GM20000 (cell line): ENCODE measurements at regions not wholly inside any gene's neighbourhood (a gene's known extent, or its start where the extent isn't known, plus 50 kb on each side); places are given as distances from the start of the nearest gene placed in this dataset.

Source experiments
- DNase-seq: peaks from one replicate; pipeline ENCODE4 v3.0.0; 2012; ENCODE audit warnings: low spot score
- CTCF ChIP-seq: IDR thresholded peaks from 2 replicates; pipeline ENCODE4 v1.5.1; 2012; ENCODE audit warnings: mild to moderate bottlenecking, control low read depth; ENCODE audit errors: extremely low read depth, missing control alignments

GRCh38 chr12:11563785-11564739, 85.4 kb upstream of the ETV6 start:
- no peak for DNase-seq
- no peak for TF ChIP-seq CTCF

DNA sequence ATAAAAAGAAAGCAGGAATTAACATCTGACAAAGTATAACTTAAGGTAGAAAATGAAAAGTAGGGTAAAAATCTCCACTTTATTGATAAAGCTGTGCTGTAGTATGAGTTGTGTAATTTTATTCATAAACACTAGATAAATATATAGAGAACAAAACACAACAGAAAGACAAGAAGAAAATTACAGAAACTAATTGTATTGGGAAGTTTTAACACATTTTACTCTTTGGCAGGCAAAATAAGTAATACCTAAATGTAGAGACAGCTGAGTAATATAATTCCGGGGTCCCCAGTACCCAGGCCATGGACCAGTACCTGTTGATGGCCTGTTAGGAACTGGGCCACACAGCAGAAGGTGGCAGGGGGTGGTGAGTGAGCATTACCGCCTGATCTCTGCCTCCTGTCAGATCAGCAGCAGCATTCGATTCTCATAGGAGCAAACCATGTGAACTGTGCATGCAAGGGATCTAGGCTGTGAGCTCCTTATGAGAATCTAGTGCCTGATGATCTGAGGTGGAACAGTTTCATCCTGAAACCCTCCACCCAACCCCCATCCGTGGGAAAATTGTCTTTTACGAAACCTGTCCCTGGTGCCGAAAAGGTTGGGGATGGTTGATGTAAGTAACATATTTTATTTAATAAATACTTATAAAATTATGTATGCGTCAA, 84.4 kb upstream of the ETV6 start:
- DNase-seq = no peak
- no peak for TF ChIP-seq CTCF

- TF ChIP-seq CTCF = no peak
- no peak for DNase-seq
Observed at GRCh38 chr12:11565752-11566151, 83.7 kb upstream of the ETV6 start.

- no peak for TF ChIP-seq CTCF
- DNase-seq = no peak
Observed at GRCh38 chr12:11568155-11568761, 81.2 kb upstream of the ETV6 start.

- no peak for TF ChIP-seq CTCF
Observed at GRCh38 chr12:11568762-11569478, 80.6 kb upstream of the ETV6 start.

GRCh38 chr12:11569716-11570115, 79.8 kb upstream of the ETV6 start:
- no peak for DNase-seq
- no peak for TF ChIP-seq CTCF

More at GRCh38 chr12:11568762-11569478, 80.6 kb upstream of the ETV6 start:
- peak; percentile 35 for DNase-seq

- no peak for TF ChIP-seq CTCF
- no peak for DNase-seq
Observed at GRCh38 chr12:11573880-11574279, 75.6 kb upstream of the ETV6 start.
